Cerebellar cortex (tissue), 1 donor: ENCODE measurements at regions not wholly inside any gene's neighbourhood (a gene's known extent, or its start where the extent isn't known, plus 50 kb on each side); places are given as distances from the start of the nearest gene placed in this dataset.

ENCODE experiments used
- DNase-seq: peaks from one replicate; pipeline ENCODE4 v3.0.0-alpha.2; 2015; ENCODE audit warnings: low spot score

GRCh38 chr14:31965735-31966598 is 111.1 kb upstream of the ARHGAP5 start:
- peak; percentile 16 for DNase-seq

GRCh38 chr14:31966896-31967668 is 110.0 kb upstream of the ARHGAP5 start:
- peak; percentile 96 for DNase-seq

GRCh38 chr14:31967669-31967975 is 109.5 kb upstream of the ARHGAP5 start:
- DNase-seq: no peak

- DNase-seq: peak; percentile 41
Observed at GRCh38 chr14:31968107-31968810, 108.8 kb upstream of the ARHGAP5 start.

- DNase-seq: no peak
Observed at GRCh38 chr14:31968956-31969698, 108.0 kb upstream of the ARHGAP5 start.

- no peak for DNase-seq
Observed at GRCh38 chr14:31969699-31970240, 107.3 kb upstream of the ARHGAP5 start.

- DNase-seq: no peak
Observed at GRCh38 chr14:31970744-31971143, 106.4 kb upstream of the ARHGAP5 start.

GRCh38 chr14:31971612-31972011 is 105.5 kb upstream of the ARHGAP5 start:
- DNase-seq: no peak

GRCh38 chr14:31977001-31977556 is 100.0 kb upstream of the ARHGAP5 start:
- no peak for DNase-seq

- DNase-seq: no peak
Observed at GRCh38 chr14:31978423-31978822, 98.7 kb upstream of the ARHGAP5 start.

GRCh38 chr14:31982642-31983041 is 94.5 kb upstream of the ARHGAP5 start:
- DNase-seq: no peak

GRCh38 chr14:31986405-31986804 is 90.7 kb upstream of the ARHGAP5 start:
- DNase-seq: no peak

- no peak for DNase-seq
Observed at GRCh38 chr14:31987721-31988120, 89.4 kb upstream of the ARHGAP5 start.

- no peak for DNase-seq
Observed at GRCh38 chr14:31988244-31988643, 88.9 kb upstream of the ARHGAP5 start.

GRCh38 chr14:31990183-31990857 is 86.8 kb upstream of the ARHGAP5 start:
- DNase-seq: no peak

GRCh38 chr14:31990926-31991572 is 86.1 kb upstream of the ARHGAP5 start:
- DNase-seq: peak; percentile 13

GRCh38 chr14:31992011-31992447 is 85.1 kb upstream of the ARHGAP5 start:
- no peak for DNase-seq

GRCh38 chr14:31993521-31993951 is 83.6 kb upstream of the ARHGAP5 start:
- no peak for DNase-seq

- DNase-seq: no peak
Observed at GRCh38 chr14:31994391-31995033, 82.6 kb upstream of the ARHGAP5 start.

- DNase-seq: no peak
Observed at GRCh38 chr14:32003585-32003984, 73.5 kb upstream of the ARHGAP5 start.
